ENCODE measurements at regions not wholly inside any gene's neighbourhood (a gene's known extent, or its start where the extent isn't known, plus 50 kb on each side); places are given as distances from the start of the nearest gene placed in this dataset.

DNA sequence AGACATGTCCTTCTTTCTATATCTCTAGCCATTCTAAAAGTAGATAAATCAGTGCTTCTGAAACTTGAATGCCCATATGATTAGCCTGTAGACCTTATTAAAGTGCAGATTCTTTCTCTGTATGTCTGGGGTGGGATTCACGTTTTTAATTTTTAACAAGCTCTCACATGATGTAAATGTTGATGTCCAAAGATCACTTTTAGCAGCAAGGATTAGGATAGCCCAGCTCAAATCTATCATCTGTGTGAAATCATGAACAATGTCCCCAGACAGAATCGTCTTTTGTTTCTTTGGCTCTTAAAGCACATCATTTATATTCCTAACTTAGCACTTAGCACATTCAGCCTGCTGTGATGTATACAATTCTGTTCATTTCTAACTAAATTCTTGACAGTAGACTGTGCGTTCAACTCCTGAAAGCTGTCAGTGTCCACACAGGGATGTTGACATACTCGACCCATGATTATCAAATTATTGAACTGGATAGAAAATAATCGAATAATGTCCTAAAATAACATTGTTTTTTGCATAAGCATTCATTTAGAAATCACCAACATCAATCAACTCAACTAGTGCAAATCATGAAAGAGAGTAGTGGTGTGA, 102.1 kb upstream of the MLIP start:
- DNase-seq (ENCODE audit: low read depth in 2 of 3, low spot score in 1 of 3): no peak

DNA sequence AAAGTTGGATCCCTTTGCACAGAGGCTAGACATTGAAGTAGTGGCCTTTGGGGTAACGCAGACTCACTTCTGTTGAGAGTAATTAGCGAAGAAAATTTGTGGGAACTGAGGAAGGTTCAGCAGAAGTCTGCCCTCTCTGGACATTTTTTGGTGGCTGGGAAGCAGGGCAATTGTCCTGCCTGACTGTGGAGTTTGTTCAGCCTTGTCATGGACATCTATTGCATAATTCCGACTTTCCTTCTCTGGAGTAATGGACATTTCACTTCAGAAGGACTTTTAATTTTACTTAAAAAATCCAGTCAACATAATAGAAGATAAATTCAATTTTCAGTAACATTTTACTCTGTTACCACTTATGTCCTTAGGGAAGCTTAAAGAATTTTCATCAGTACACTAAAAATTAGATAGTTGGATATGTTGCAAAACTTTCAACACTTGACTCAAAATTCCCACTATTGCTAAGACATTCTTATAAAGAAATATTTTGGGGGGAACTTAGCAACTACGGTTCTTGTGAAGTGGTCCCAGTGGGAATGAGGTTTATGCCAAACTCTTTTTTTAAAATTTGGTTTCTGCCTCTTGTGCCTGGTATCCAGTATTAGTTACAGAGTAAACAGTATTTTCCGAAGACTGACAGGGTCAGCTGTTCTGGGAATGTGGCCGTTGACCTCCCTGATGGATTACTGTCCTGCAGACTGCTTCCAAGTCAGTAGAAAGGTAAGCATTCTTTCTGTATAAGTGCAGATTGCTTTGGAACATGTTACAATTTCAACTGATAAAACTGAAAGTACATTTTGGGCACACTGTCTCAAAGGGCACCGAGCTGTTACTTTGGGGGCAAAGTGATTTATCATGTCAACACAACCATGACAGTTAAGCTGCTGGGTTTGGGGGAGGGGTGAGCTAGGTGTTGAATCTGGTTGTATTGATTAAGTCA, 100.6 kb upstream of the MLIP start:
- no peak for DNase-seq (ENCODE audit: low read depth in 2 of 3, low spot score in 1 of 3)

DNA sequence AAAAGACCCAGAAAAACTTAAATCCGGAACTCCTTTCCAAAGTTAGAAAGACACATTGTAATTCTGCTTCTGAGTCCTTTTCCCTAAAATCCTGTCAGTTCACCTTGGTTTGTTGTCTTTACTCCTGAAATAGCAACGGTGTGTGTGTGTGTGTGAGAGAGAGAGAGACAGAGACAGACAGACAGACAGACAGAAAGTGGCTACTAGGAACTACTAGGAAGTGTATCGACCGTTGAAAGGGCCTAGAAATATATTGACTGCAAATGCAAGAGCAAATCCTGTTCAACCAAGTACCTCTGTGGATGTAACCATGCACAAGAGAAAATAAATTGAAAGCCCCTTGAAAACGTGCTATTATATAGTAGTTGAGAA, 100.0 kb upstream of the MLIP start:
- DNase-seq (ENCODE audit: low read depth in 2 of 3, low spot score in 1 of 3): no peak

GRCh38 chr6:54013966-54014365, 97.3 kb upstream of the MLIP start:
- DNase-seq (ENCODE audit: low read depth in 2 of 3, low spot score in 1 of 3): no peak

- DNase-seq (ENCODE audit: low read depth in 2 of 3, low spot score in 1 of 3): no peak
Measured at GRCh38 chr6:54014440-54014839, 96.8 kb upstream of the MLIP start.

GRCh38 chr6:54017877-54018276, 93.4 kb upstream of the MLIP start:
- DNase-seq (ENCODE audit: low read depth in 2 of 3, low spot score in 1 of 3): no peak

GRCh38 chr6:54018722-54019121, 92.5 kb upstream of the MLIP start:
- DNase-seq (ENCODE audit: low read depth in 2 of 3, low spot score in 1 of 3): no peak

DNA sequence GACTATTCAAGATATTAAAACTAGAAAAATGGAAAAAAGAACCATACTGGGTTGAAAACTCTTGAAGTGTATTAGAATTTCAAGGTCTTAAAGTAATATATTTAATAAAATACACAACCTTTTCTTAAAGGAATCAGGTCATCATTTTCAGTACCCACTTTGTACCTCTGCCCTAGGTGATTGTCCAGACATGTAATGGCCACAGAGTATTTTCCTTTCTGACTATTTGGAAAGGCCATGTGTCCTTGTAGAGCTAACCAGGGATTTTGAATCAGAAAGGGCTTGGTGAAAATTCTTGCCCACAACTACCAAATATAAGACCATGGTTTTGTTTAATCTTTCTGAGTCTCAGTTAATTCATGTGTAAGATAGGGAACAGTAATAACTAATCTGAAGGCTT, 91.4 kb upstream of the MLIP start:
- no peak for DNase-seq (ENCODE audit: low read depth in 2 of 3, low spot score in 1 of 3)

- DNase-seq (ENCODE audit: low read depth in 2 of 3, low spot score in 1 of 3): no peak
Measured at GRCh38 chr6:54020334-54020733, 90.9 kb upstream of the MLIP start.

- DNase-seq (ENCODE audit: low read depth in 2 of 3, low spot score in 1 of 3): no peak
Measured at GRCh38 chr6:54026652-54027400, 84.4 kb upstream of the MLIP start.

DNA sequence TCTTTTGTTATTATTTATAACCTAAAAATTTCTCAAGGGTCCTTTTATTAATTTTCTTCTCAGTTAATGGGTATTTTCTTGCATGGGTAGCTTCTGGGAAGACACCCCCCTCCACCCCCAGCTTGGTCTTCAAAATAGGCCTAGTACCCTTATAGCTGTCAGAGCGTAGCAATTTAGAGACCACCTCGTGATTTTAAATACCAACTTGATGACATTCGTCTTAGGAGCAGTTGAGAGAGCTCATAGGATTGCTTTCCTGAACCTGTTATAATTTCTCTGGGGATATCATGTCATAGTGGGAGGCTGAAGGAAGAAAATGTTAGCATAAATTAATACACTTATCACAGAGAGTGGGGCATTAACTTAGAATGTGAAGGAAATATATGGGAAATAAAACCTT, 83.1 kb upstream of the MLIP start:
- no peak for DNase-seq (ENCODE audit: low read depth in 2 of 3, low spot score in 1 of 3)

DNA sequence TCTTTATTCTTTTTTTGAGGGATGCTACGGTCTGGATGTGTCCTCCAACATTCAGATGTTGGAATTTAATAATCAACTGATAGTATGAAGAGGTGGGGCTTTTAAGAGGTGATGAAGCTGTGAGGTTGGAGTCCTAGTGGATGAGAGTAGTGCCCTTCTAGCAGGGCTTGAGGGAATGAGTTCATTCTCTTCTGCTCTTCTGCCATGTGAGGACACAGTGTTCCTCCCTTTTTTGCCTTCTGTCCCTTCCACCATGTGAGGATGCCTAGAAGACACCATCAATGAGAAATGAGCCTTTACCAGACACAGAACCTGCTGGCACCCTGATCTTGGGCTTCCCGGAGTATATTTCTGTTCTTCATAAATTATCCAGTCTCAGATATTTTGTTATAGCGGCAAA, 82.1 kb upstream of the MLIP start:
- no peak for DNase-seq (ENCODE audit: low read depth in 2 of 3, low spot score in 1 of 3)

- no peak for DNase-seq (ENCODE audit: low read depth in 2 of 3, low spot score in 1 of 3)
Measured at GRCh38 chr6:54031169-54031568, 80.1 kb upstream of the MLIP start.

DNA sequence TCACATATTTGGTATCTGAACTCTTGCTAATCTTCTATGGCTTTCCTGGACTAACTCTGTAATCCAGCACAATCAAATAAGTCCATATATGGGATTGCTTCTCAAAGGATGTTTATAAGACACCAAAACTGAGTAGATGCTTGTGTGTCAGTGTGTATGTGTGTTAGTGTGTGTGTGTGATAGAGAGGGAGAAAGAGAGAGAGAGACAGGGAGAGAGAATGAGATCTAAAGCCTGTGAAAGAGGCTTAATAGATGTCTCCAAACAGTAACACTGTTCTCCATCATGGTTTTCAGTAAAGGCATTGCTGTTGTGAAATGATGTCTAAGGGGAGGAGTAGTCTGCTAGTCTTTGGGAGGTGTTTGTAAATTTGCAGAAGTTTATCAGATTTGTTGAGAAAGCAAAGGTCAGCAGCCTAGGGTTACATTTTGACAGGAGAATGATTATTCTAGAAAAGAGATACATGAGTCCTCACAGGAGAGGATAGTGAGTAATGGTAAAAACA, 73.9 kb upstream of the MLIP start:
- DNase-seq (ENCODE audit: low read depth in 2 of 3, low spot score in 1 of 3): no peak

- DNase-seq (ENCODE audit: low read depth in 2 of 3, low spot score in 1 of 3): no peak
Measured at GRCh38 chr6:54040545-54040944, 70.7 kb upstream of the MLIP start.

GRCh38 chr6:54041239-54041638, 70.0 kb upstream of the MLIP start:
- DNase-seq (ENCODE audit: low read depth in 2 of 3, low spot score in 1 of 3): no peak

DNA sequence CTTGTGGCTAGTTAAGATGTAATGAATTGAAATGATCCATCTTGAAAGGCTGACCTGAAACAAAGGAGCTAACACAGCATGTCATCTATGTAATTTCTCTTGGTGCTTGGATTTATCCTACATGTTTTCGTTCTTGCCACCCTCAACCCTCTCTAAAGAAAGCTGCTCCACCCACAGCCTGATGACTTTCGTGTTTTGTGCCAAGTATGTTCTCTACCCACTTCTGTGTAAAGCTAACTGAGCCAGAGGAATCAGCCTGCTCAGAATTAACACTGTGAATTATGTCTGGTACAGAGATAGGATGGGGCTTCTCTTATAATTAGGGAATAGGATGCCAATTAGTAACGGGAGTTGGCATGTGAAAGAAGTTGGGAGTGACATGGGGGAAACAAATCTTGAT, 67.9 kb upstream of the MLIP start:
- no peak for DNase-seq (ENCODE audit: low read depth in 2 of 3, low spot score in 1 of 3)

- no peak for DNase-seq (ENCODE audit: low read depth in 2 of 3, low spot score in 1 of 3)
Measured at GRCh38 chr6:54044059-54044458, 67.2 kb upstream of the MLIP start.

DNA sequence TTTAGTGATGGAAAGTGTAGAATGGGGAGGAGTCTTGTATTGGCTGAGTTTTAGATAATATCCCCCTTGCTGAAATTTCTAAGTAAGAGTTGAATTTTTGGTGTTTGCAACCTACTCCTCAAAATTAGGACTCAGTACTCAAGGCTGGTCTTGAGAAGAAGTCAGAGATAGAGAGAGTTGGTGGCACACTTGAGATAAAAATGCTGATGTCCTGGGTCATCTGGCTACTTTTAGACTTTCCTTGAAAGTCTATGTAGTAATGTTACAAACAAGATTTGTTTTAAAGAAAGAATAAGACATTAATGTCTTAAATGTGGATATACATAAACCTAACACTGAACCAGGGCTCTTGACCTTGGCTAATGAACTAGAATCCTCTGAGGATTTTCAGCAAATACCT, 62.5 kb upstream of the MLIP start:
- DNase-seq (ENCODE audit: low read depth in 2 of 3, low spot score in 1 of 3): no peak

GRCh38 chr6:54050750-54051149, 60.5 kb upstream of the MLIP start:
- no peak for DNase-seq (ENCODE audit: low read depth in 2 of 3, low spot score in 1 of 3)

DNA sequence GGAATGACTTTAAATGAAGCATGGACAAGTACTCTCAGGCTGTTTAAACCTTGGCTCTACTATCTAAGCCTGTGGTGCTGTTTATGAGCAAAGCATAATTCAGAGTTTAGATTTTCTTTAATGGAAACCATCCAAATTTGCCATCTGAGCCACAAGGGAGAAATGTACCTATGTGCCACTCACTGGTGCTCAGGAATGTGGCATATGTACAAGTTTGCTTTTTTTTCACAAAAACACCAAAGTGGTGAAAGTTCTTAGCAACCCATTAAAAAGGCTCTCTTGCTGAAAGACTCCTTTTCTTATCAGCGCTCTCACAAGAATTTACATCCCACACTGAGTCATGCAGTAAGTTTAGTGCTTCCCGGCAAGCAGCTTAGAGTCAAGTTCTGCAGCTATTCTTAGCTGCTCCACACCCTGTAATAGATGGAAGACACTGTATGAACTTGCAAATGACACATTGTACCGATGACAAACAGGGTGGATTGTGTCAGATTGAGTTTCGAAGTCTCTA, 57.3 kb upstream of the MLIP start:
- DNase-seq (ENCODE audit: low read depth in 2 of 3, low spot score in 1 of 3): no peak

GRCh38 chr6:54056105-54056504, 55.1 kb upstream of the MLIP start:
- DNase-seq (ENCODE audit: low read depth in 2 of 3, low spot score in 1 of 3): no peak

Data from stimulated activated CD4-positive, alpha-beta T cell treated with anti-CD3 and anti-CD28 coated beads, Interleukin-12 subunit alpha, Interleukin-12 subunit beta, amount 100 ng/mL, for 48 hours (primary cell).